ENCODE measurements at regions not wholly inside any gene's neighbourhood (a gene's known extent, or its start where the extent isn't known, plus 50 kb on each side); places are given as distances from the start of the nearest gene placed in this dataset.

DNA sequence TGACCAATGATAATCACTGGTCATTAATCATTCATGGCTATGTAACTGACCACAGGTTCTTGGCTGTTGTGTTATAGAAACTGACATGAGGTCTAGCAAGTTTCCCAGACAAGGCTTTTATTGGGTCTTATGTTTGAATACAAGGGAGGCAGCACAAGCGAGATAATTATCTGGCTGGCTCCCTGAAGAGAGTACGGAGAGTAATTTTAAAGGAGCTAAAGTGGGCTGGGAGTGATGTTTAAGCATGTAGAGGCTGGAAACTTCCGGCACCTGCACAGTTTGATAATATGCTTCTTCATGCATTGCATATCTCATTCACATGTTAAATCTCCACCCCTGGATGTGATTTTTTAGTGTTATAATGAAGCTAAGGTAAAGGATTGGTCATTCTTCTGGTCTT is 116.2 kb upstream of the KCNK1 start:
- no peak for TF ChIP-seq CTCF (IDR thresholded peaks at IDR 0.05)
- TF ChIP-seq POLR2A (IDR thresholded peaks at IDR 0.05), result no peak

All from body of pancreas (tissue), 4 donors.